ENCODE measurements at regions not wholly inside any gene's neighbourhood (a gene's known extent, or its start where the extent isn't known, plus 50 kb on each side); places are given as distances from the start of the nearest gene placed in this dataset.
A peak's percentile ranks its signal among the peaks of the same experiment; 100 is the strongest.

GRCh38 chr10:44011603-44011981 is 362.9 kb upstream of the ZNF32 start:
- Histone ChIP-seq H3K9me3 (no peaks in the 10 kb centered on the region), H3K36me3 (replicated peaks in 1 of 2; ENCODE audit: control insufficient read depth in 1 of 2, insufficient read depth in 2 of 2, low read length in 1 of 2) (no peaks in the 10 kb centered on the region), H4K20me1 (ENCODE audit: insufficient read depth) (no peaks in the 10 kb centered on the region), H3K79me2 (ENCODE audit: insufficient read depth) (no peaks in the 10 kb centered on the region), H3K9me2 (no peaks in the 10 kb centered on the region), H3K9ac (no peak overlapping the region), H2AFZ (ENCODE audit: low read depth) (no peak overlapping the region), H3K27me3 (ENCODE audit: insufficient read depth) (no peaks in the 10 kb centered on the region), H3K4me1 (ENCODE audit: control insufficient read depth in 1 of 2, insufficient read depth in 2 of 2, low read depth in 1 of 2, low read length in 1 of 2) (peaks cover 0 to 28% of the 10 kb centered on the region in 2 experiments; a peak in 2 of 4 replicates), H3K27ac (ENCODE audit: low read depth in 2 of 2, low read length in 1 of 2) (no peak overlapping the region), H3K4me2 (no peak overlapping the region), H3K4me3 (ENCODE audit: low read depth in 2 of 2, low read length in 1 of 2) (no peak overlapping the region), H3F3A (replicated peaks; ENCODE audit: insufficient read depth) (no peaks in the 10 kb centered on the region)
- 32% methylated on average over 4 of the region's 5 CpGs for WGBS (ENCODE audit: low lambda C conversion rate)
- peak; percentile 63 for DNase-seq
- ChIA-PET CTCF (interaction anchor here (1.7 kb wide), 1 partner anchor 300 kb away, joined by 4 read pairs; no protein-coding TSS in a partner anchor), POLR2A (no interaction called here)
- TF ChIP-seq PBX3 (IDR thresholded peaks at IDR 0.05) (no peak), EP300 (IDR thresholded peaks at IDR 0.05; ENCODE audit: borderline replicate concordance in 1 of 2, low read depth in 1 of 2, low read length in 1 of 2) (no peak), SIN3A (IDR thresholded peaks at IDR 0.05; ENCODE audit: borderline replicate concordance, low read depth, low read length) (no peak)

- 47% methylated on average over 2 of the region's 2 CpGs for WGBS (ENCODE audit: low lambda C conversion rate)
- H3K36me3 ChIP-seq (replicated peaks in 1 of 2; ENCODE audit: control insufficient read depth in 1 of 2, insufficient read depth in 2 of 2, low read length in 1 of 2) = no peaks in the 10 kb centered on the region
- ChIA-PET POLR2A (no interaction called here), CTCF (interaction anchor here (0.9 to 1.7 kb wide), 2 partner anchors 300 to 321 kb away, joined by 3 to 4 read pairs; no protein-coding TSS in a partner anchor)
- H3K4me3 ChIP-seq (ENCODE audit: low read depth in 2 of 2, low read length in 1 of 2) = no peak overlapping the region
- H2AFZ ChIP-seq (ENCODE audit: low read depth) = no peak overlapping the region
- DNase-seq = no peak
- TF ChIP-seq MAX (IDR thresholded peaks at IDR 0.05; ENCODE audit: low read depth) = no peak
- TF ChIP-seq EP300 (IDR thresholded peaks at IDR 0.05; ENCODE audit: borderline replicate concordance in 1 of 2, low read depth in 1 of 2, low read length in 1 of 2) = no peak
- TF ChIP-seq IRF3 (IDR thresholded peaks at IDR 0.05; ENCODE audit: low read depth, low read length) = no peak
- TF ChIP-seq FOXM1 (IDR thresholded peaks at IDR 0.05; ENCODE audit: low read depth) = no peak
- TF ChIP-seq NFIC (IDR thresholded peaks at IDR 0.05; ENCODE audit: borderline replicate concordance) = no peak
- H3K9me2 ChIP-seq = no peaks in the 10 kb centered on the region
- no peak overlapping the region for H3K9ac ChIP-seq
- H3K79me2 ChIP-seq (ENCODE audit: insufficient read depth) = no peaks in the 10 kb centered on the region
- H3K4me1 ChIP-seq (ENCODE audit: control insufficient read depth in 1 of 2, insufficient read depth in 2 of 2, low read depth in 1 of 2, low read length in 1 of 2) = peaks cover 0 to 27% of the 10 kb centered on the region in 2 experiments; a peak in 2 of 4 replicates
- no peaks in the 10 kb centered on the region for H3F3A ChIP-seq (replicated peaks; ENCODE audit: insufficient read depth)
- no peak overlapping the region; a peak in 1 of 4 replicates for H3K27ac ChIP-seq (ENCODE audit: low read depth in 2 of 2, low read length in 1 of 2)
- no peak overlapping the region for H3K4me2 ChIP-seq
- H3K9me3 ChIP-seq = no peaks in the 10 kb centered on the region
- no peaks in the 10 kb centered on the region for H4K20me1 ChIP-seq (ENCODE audit: insufficient read depth)
- H3K27me3 ChIP-seq (ENCODE audit: insufficient read depth) = no peaks in the 10 kb centered on the region
Measured at GRCh38 chr10:44010873-44011602, 362.4 kb upstream of the ZNF32 start.
